Astrocyte (in vitro differentiated cells and primary cell): ENCODE measurements at regions not wholly inside any gene's neighbourhood (a gene's known extent, or its start where the extent isn't known, plus 50 kb on each side); places are given as distances from the start of the nearest gene placed in this dataset.

Source experiments
- DNase-seq: peaks from one replicate; pipeline ENCODE4 v3.0.0-alpha.2; 2010; ENCODE audit warnings: low read depth
- FAIRE-seq: peaks from 2 replicates; lab custom pipeline; 2011; peaks lifted over from hg19 to GRCh38; lab: Jason Lieb, UNC
- H2AFZ ChIP-seq: 2 replicates; pipeline ENCODE4 v1.6.0; 2012; ENCODE audit warnings: low read depth, low read length, inconsistent platforms
- H3K27ac ChIP-seq: 2 replicates; pipeline ENCODE4 v1.5.1; 2011; ENCODE audit warnings: low read depth, low read length, inconsistent platforms
- H3K27me3 ChIP-seq: 2 replicates; pipeline ENCODE4 v1.6.0; 2011; ENCODE audit warnings: low read length, inconsistent platforms; ENCODE audit not compliant: insufficient read depth
- H3K36me3 ChIP-seq: 2 replicates; pipeline ENCODE4 v1.5.1; 2011; ENCODE audit warnings: low read length, inconsistent platforms; ENCODE audit not compliant: insufficient read depth
- H3K4me1 ChIP-seq: 2 replicates; pipeline ENCODE4 v1.5.1; 2011; ENCODE audit warnings: low read length, inconsistent platforms; ENCODE audit not compliant: insufficient read depth
- H3K4me2 ChIP-seq: 2 replicates; pipeline ENCODE4 v1.6.0; 2012; ENCODE audit warnings: low read length, inconsistent platforms
- H3K4me3 ChIP-seq: 2 replicates; pipeline ENCODE4 v1.5.1; 2011; ENCODE audit warnings: low read depth, mild to moderate bottlenecking, low read length, inconsistent platforms; ENCODE audit not compliant: insufficient read depth
- H3K79me2 ChIP-seq: 2 replicates; pipeline ENCODE4 v1.6.0; 2012; ENCODE audit warnings: mild to moderate bottlenecking, low read length, inconsistent platforms; ENCODE audit not compliant: insufficient read depth
- H3K9ac ChIP-seq: 2 replicates; pipeline ENCODE4 v1.6.0; 2012; ENCODE audit warnings: mild to moderate bottlenecking, low read length, inconsistent platforms
- H3K9me3 ChIP-seq: 2 replicates; pipeline ENCODE4 v1.5.1; 2012; ENCODE audit warnings: low read depth, mild to moderate bottlenecking, low read length, inconsistent platforms; ENCODE audit not compliant: insufficient read depth
- H4K20me1 ChIP-seq: 2 replicates; pipeline ENCODE4 v1.6.0; 2012; ENCODE audit warnings: low read length, inconsistent platforms; ENCODE audit not compliant: insufficient read depth
- H3K27ac Mint-ChIP-seq: one replicate; pipeline ENCODE4 v1.8.0; 2021; ENCODE audit warnings: mild to moderate bottlenecking, mixed read lengths; ENCODE audit not compliant: unreplicated experiment
- H3K27me3 Mint-ChIP-seq: one replicate; pipeline ENCODE4 v1.8.0; 2021; ENCODE audit warnings: low read depth, mixed read lengths; ENCODE audit not compliant: unreplicated experiment
- H3K36me3 Mint-ChIP-seq: one replicate; pipeline ENCODE4 v1.8.0; 2021; ENCODE audit warnings: low read depth, mixed read lengths; ENCODE audit not compliant: unreplicated experiment
- H3K4me1 Mint-ChIP-seq: one replicate; pipeline ENCODE4 v1.8.0; 2021; ENCODE audit warnings: low read depth, mixed read lengths; ENCODE audit not compliant: unreplicated experiment
- H3K4me3 Mint-ChIP-seq: one replicate; pipeline ENCODE4 v1.8.0; 2021; ENCODE audit warnings: mild to moderate bottlenecking, moderate library complexity, mixed read lengths; ENCODE audit not compliant: unreplicated experiment
- H3K9me3 Mint-ChIP-seq: one replicate; pipeline ENCODE4 v1.8.0; 2021; ENCODE audit warnings: mild to moderate bottlenecking, mixed read lengths; ENCODE audit not compliant: unreplicated experiment
- CTCF ChIP-seq: IDR thresholded peaks from 2 replicates; pipeline ENCODE4 v1.5.1; 2011; ENCODE audit warnings: low read depth, mild to moderate bottlenecking, inconsistent platforms, low read length, moderate library complexity; ENCODE audit not compliant: insufficient read depth
- EZH2 ChIP-seq: IDR thresholded peaks from 2 replicates; pipeline ENCODE4 v1.6.1; 2012; ENCODE audit warnings: mild to moderate bottlenecking, low read length, inconsistent platforms; ENCODE audit not compliant: insufficient read depth

GRCh38 chr12:28857369-28857768 lies 291.7 kb upstream of the FAR2 start:
- H3K4me3 ChIP-seq, result no peak overlapping the region

GRCh38 chr12:28859551-28859950 lies 289.5 kb upstream of the FAR2 start:
- no peaks in the 10 kb centered on the region for H3K36me3 ChIP-seq
- TF ChIP-seq EZH2, result no peak
- no peak for TF ChIP-seq CTCF

More at GRCh38 chr12:28857369-28857768, 291.7 kb upstream of the FAR2 start:
- Histone ChIP-seq H3K36me3 (no peaks in the 10 kb centered on the region), H3K4me2 (no peak overlapping the region), H3K27me3 (no peaks in the 10 kb centered on the region), H2AFZ (no peak overlapping the region), H3K4me1 (no peaks in the 10 kb centered on the region), H3K27ac (no peak overlapping the region), H3K9me3 (no peaks in the 10 kb centered on the region), H4K20me1 (no peaks in the 10 kb centered on the region), H3K79me2 (no peaks in the 10 kb centered on the region), H3K9ac (no peak overlapping the region)
- FAIRE-seq, result no peak
- H3K9me3 Mint-ChIP-seq, result no peaks in the 10 kb centered on the region
- peaks cover 24% of the 10 kb centered on the region for H3K4me1 Mint-ChIP-seq
- TF ChIP-seq EZH2 (no peak), CTCF (no peak)
- H3K4me3 Mint-ChIP-seq, result no peak overlapping the region
- no peak for DNase-seq
- H3K27ac Mint-ChIP-seq, result no peak overlapping the region
- H3K36me3 Mint-ChIP-seq, result no peaks in the 10 kb centered on the region
- H3K27me3 Mint-ChIP-seq, result no peaks in the 10 kb centered on the region

GRCh38 chr12:28865776-28866175 lies 283.3 kb upstream of the FAR2 start:
- Histone ChIP-seq H3K27ac (no peak overlapping the region), H2AFZ (no peak overlapping the region), H3K79me2 (no peaks in the 10 kb centered on the region), H3K4me2 (no peak overlapping the region), H4K20me1 (no peaks in the 10 kb centered on the region), H3K4me3 (no peak overlapping the region), H3K4me1 (peaks cover 17% of the 10 kb centered on the region), H3K9me3 (no peaks in the 10 kb centered on the region), H3K9ac (no peak overlapping the region), H3K36me3 (no peaks in the 10 kb centered on the region), H3K27me3 (no peaks in the 10 kb centered on the region)
- DNase-seq (peak; percentile 55), FAIRE-seq (no peak)
- TF ChIP-seq CTCF, result no peak
- TF ChIP-seq EZH2, result no peak
- Mint-ChIP-seq H3K36me3 (no peaks in the 10 kb centered on the region), H3K27me3 (no peaks in the 10 kb centered on the region), H3K27ac (peak overlapping the region; percentile 71), H3K4me3 (no peak overlapping the region), H3K4me1 (peaks cover 28% of the 10 kb centered on the region), H3K9me3 (no peaks in the 10 kb centered on the region)

More at GRCh38 chr12:28859551-28859950, 289.5 kb upstream of the FAR2 start:
- H3K36me3 Mint-ChIP-seq, result no peaks in the 10 kb centered on the region
- Histone ChIP-seq H3K27ac (no peak overlapping the region), H3K9ac (no peak overlapping the region), H3K4me2 (no peak overlapping the region), H2AFZ (no peak overlapping the region), H3K79me2 (no peaks in the 10 kb centered on the region), H4K20me1 (no peaks in the 10 kb centered on the region), H3K9me3 (no peaks in the 10 kb centered on the region), H3K4me3 (no peak overlapping the region), H3K4me1 (no peaks in the 10 kb centered on the region), H3K27me3 (no peaks in the 10 kb centered on the region)
- no peak overlapping the region for H3K27ac Mint-ChIP-seq
- H3K27me3 Mint-ChIP-seq, result no peaks in the 10 kb centered on the region
- no peak for FAIRE-seq
- H3K4me1 Mint-ChIP-seq, result peaks cover 22% of the 10 kb centered on the region
- no peak overlapping the region for H3K4me3 Mint-ChIP-seq
- no peaks in the 10 kb centered on the region for H3K9me3 Mint-ChIP-seq
- DNase-seq, result no peak
